HG03571 (cell line): ENCODE measurements at regions not wholly inside any gene's neighbourhood (a gene's known extent, or its start where the extent isn't known, plus 50 kb on each side); places are given as distances from the start of the nearest gene placed in this dataset.
"Not testable (repeated sequence)": the region's sequence is repeated elsewhere in the genome, so short reads cannot be mapped to it uniquely, and the experiment has no call there.

Experiments
- ATAC-seq: cut with Tn5 transposase; IDR thresholded peaks from one replicate; pipeline ENCODE4 v1.9.1; 2021; ENCODE audit not compliant: unreplicated experiment

- no peak for ATAC-seq
These were observed 125.9 kb upstream of the SYT13 start for GRCh38 chr11:45412051-45412471.

- ATAC-seq = no peak
These were observed 125.2 kb upstream of the SYT13 start for GRCh38 chr11:45411228-45411946.

GRCh38 chr11:45410391-45411227, 124.5 kb upstream of the SYT13 start:
- ATAC-seq = no peak

GRCh38 chr11:45409587-45409986, 123.4 kb upstream of the SYT13 start:
- ATAC-seq = no peak

GRCh38 chr11:45407226-45407625, 121.1 kb upstream of the SYT13 start:
- no peak for ATAC-seq

- ATAC-seq = no peak
These were observed 120.0 kb upstream of the SYT13 start for GRCh38 chr11:45405916-45406670.

- not testable (repeated sequence) for ATAC-seq
These were observed 117.4 kb upstream of the SYT13 start for GRCh38 chr11:45403521-45403920.

GRCh38 chr11:45402049-45402630, 116.0 kb upstream of the SYT13 start:
- ATAC-seq = no peak

GRCh38 chr11:45400591-45400990, 114.5 kb upstream of the SYT13 start:
- no peak for ATAC-seq

GRCh38 chr11:45399166-45399565, 113.0 kb upstream of the SYT13 start:
- no peak for ATAC-seq

- ATAC-seq = no peak
These were observed 112.2 kb upstream of the SYT13 start for GRCh38 chr11:45398325-45398724.

GRCh38 chr11:45396394-45396793, 110.3 kb upstream of the SYT13 start:
- ATAC-seq = no peak

- ATAC-seq = no peak
These were observed 109.8 kb upstream of the SYT13 start for GRCh38 chr11:45395947-45396346.

- ATAC-seq = no peak
These were observed 109.3 kb upstream of the SYT13 start for GRCh38 chr11:45395421-45395820.

- no peak for ATAC-seq
These were observed 108.3 kb upstream of the SYT13 start for GRCh38 chr11:45394294-45395085.

- ATAC-seq = no peak
These were observed 107.7 kb upstream of the SYT13 start for GRCh38 chr11:45393826-45394225.

- ATAC-seq = no peak
These were observed 107.2 kb upstream of the SYT13 start for GRCh38 chr11:45393334-45393733.

GRCh38 chr11:45392591-45393091, 106.5 kb upstream of the SYT13 start:
- no peak for ATAC-seq

GRCh38 chr11:45392154-45392553, 106.0 kb upstream of the SYT13 start:
- ATAC-seq = no peak

GRCh38 chr11:45391168-45391850, 105.2 kb upstream of the SYT13 start:
- no peak for ATAC-seq
